Ovary (tissue), 7 donors: ENCODE measurements at regions not wholly inside any gene's neighbourhood (a gene's known extent, or its start where the extent isn't known, plus 50 kb on each side); places are given as distances from the start of the nearest gene placed in this dataset.

Experiments
- DNase-seq, 5 donors: peaks; one replicate each; pipeline ENCODE4 v3.0.0-alpha.2; 2019 to 2020
- H3K27ac ChIP-seq, 2 donors: fragments of 200-600 bp; one replicate each; pipeline versions ENCODE4 v1.5.1 to v1.8.0; 2019 to 2022
- H3K27me3 ChIP-seq: fragments of 200-600 bp; one replicate; pipeline ENCODE4 v1.8.0; 2022
- H3K36me3 ChIP-seq: fragments of 200-600 bp; sonication (generic); one replicate; pipeline ENCODE4 v1.5.1; 2019
- H3K4me1 ChIP-seq: one replicate; pipeline ENCODE4 v1.8.1; 2013; ENCODE audit warnings: mild to moderate bottlenecking, moderate library complexity; ENCODE audit not compliant: insufficient read depth
- H3K4me3 ChIP-seq: fragments of 200-600 bp; sonication (generic); one replicate; pipeline ENCODE4 v1.5.1; 2017
- H3K9me3 ChIP-seq, 2 donors: fragments of 200-600 bp in 1 of 2; sonication (generic) in 1 of 2; one replicate each; pipeline versions ENCODE4 v1.5.1 to v1.8.1; 2013 to 2019; ENCODE audit warnings: mild to moderate bottlenecking in 1 of 2, moderate library complexity in 1 of 2
- EP300 ChIP-seq: sonication (generic); formaldehyde crosslinking; IDR thresholded peaks from one replicate; pipeline ENCODE4 v1.6.1; 2017; ENCODE audit warnings: antibody characterized with exemption
- POLR2A ChIP-seq: fragments of 450-650 bp; IDR thresholded peaks from one replicate; pipeline ENCODE4 v1.6.1; 2017; ENCODE audit warnings: antibody characterized with exemption, mild to moderate bottlenecking, moderate library complexity
- WGBS, 3 donors: extraction: QIAGEN DNeasy Blood & Tissue Kit in 1 of 3; methylation state at CpG; one replicate each; pipeline versions ENCODE4 v1.1.5 to v1.1.7; 2013 to 2017; 5-methylcytosine and 5-hydroxymethylcytosine counted together
- intact Hi-C, 4 donors: fragments of 100-400 bp; cut with DNase I; formaldehyde crosslinking; loops; one replicate each; pipeline versions ENCODE4 v1.11.0 to v1.15.1; 2022 to 2023
- TF ChIP-seq, protein P1 (sequence below), 3 donors: fragments of 450-650 bp in 2 of 3; fragments of 200-600 bp in 1 of 3; IDR thresholded peaks; one replicate each; pipeline versions ENCODE4 v1.5.1 to v1.8.0; 2016 to 2022; ENCODE audit warnings: antibody characterized with exemption in 3 of 3, mild to moderate bottlenecking in 1 of 3
- donor health status: DM: no; HTN: no; CAD: no; lungs with moderate emphysema.
- donor health status: DM: no; HTN: no; CAD: no.
- donor health status: Bipolar disorder and iron deficiency.
- donor health status: DM: no; HTN: no; CAD: no.
- donor health status: DM: yes; HTN: yes; CAD: no.

DNA sequence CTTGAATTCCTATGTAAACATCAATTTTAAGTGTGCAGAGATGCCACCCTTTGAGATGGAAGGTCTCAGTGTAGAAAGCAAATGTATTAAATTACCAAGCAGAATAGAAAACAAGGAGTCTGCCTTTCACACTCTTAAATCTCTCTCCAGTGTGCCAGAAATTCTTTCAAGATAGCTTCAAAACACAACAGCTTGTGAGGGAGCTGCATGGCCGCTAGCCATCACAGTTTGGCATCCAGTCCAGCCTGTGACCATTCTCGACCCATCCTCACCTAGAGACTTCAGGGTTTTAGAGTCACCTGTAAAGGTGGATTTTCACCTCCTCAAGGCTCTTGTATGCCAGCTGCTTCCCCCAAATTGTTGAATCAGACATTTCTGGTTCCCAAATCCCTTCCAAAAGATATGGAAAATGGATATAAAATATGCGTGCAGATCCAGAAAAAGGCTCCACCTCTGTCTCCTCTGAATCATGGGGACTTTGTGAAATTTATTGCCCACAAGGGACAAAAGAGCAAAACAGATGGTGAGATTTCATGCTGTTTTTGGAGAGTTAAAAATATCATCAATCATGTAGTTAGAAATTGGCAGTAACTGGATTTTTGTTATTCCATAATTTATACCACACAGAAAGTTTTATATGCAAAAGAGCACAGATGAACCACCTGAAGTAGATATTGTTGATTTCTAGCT, 114.2 kb upstream of the THRB start:
- 5 to 11% (median 6%) methylated on average over 3 of the region's 3 CpGs for WGBS, 3 donors
- Histone ChIP-seq H3K27ac (no peak overlapping the region), H3K4me3 (no peak overlapping the region), H3K4me1 (no peaks in the 10 kb centered on the region), H3K27me3 (no peaks in the 10 kb centered on the region), H3K9me3 (no peaks in the 10 kb centered on the region), H3K36me3 (no peaks in the 10 kb centered on the region)
- DNase-seq = no peak
- TF ChIP-seq EP300 = no peak
- TF ChIP-seq, protein P1, sequence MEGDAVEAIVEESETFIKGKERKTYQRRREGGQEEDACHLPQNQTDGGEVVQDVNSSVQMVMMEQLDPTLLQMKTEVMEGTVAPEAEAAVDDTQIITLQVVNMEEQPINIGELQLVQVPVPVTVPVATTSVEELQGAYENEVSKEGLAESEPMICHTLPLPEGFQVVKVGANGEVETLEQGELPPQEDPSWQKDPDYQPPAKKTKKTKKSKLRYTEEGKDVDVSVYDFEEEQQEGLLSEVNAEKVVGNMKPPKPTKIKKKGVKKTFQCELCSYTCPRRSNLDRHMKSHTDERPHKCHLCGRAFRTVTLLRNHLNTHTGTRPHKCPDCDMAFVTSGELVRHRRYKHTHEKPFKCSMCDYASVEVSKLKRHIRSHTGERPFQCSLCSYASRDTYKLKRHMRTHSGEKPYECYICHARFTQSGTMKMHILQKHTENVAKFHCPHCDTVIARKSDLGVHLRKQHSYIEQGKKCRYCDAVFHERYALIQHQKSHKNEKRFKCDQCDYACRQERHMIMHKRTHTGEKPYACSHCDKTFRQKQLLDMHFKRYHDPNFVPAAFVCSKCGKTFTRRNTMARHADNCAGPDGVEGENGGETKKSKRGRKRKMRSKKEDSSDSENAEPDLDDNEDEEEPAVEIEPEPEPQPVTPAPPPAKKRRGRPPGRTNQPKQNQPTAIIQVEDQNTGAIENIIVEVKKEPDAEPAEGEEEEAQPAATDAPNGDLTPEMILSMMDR (IDR thresholded peaks at IDR 0.05) = no peak
- no peak for TF ChIP-seq POLR2A
- intact Hi-C loops = no loop called here

DNA sequence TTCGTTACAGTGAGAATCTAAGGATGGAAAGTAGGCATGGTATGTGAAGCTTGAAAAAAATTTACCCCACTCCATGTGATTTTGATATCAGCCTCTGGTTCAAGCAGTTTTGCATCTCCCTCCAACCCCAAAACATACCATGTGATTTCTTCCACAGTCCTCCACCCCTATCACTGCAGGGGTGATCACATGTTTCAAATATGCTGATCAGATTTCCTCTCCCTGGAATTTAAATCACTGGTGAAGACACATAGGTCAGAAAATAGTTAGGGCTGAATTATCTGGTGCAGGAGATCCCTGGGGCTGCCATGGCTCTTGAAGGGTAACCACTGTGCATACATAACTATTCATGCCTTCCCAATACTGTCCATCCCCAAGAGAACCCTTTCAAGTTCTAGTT, 119.7 kb upstream of the THRB start:
- intact Hi-C loops = no loop called here
- no peak for TF ChIP-seq POLR2A
- TF ChIP-seq, protein P1 (IDR thresholded peaks at IDR 0.05) = no peak
- no peak for TF ChIP-seq EP300

DNA sequence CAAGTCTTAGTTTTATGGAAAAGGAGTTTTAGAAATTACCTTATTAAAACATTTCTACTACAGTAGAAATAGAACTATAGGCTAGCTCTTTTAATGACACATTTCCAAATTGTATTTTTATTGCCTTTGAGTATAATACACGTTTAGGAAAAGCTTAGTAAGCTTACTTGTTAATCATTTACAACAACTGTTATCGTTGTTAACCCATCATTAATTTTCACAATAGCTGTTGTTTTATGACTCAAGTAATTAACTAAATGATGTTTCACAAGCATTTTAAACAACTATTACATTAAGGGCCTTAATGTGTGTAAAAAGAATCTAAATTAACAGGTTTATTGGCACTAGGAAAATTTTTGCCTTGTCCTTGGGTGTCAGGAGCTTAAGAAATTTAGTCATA, 120.5 kb upstream of the THRB start:
- Histone ChIP-seq H3K4me1 (no peaks in the 10 kb centered on the region), H3K36me3 (no peaks in the 10 kb centered on the region), H3K27me3 (no peaks in the 10 kb centered on the region), H3K4me3 (no peak overlapping the region), H3K9me3 (no peaks in the 10 kb centered on the region), H3K27ac (no peak overlapping the region)
- intact Hi-C loops = no loop called here
- 61 to 64% (median 62%) methylated on average over 2 of the region's 2 CpGs for WGBS, 3 donors
- DNase-seq = no peak
- TF ChIP-seq, protein P1 (IDR thresholded peaks at IDR 0.05) = no peak
- TF ChIP-seq EP300 (no peak), POLR2A (no peak)

More for the DNA sequence above, 119.7 kb upstream of the THRB start:
- WGBS, 3 donors = 68 to 86% (median 85%) methylated on average over 1 of the region's 1 CpG
- H3K27me3 ChIP-seq = no peaks in the 10 kb centered on the region
- H3K4me3 ChIP-seq = no peak overlapping the region
- H3K9me3 ChIP-seq = no peaks in the 10 kb centered on the region
- no peaks in the 10 kb centered on the region for H3K36me3 ChIP-seq
- H3K27ac ChIP-seq = no peak overlapping the region
- DNase-seq = no peak
- H3K4me1 ChIP-seq = no peaks in the 10 kb centered on the region

DNA sequence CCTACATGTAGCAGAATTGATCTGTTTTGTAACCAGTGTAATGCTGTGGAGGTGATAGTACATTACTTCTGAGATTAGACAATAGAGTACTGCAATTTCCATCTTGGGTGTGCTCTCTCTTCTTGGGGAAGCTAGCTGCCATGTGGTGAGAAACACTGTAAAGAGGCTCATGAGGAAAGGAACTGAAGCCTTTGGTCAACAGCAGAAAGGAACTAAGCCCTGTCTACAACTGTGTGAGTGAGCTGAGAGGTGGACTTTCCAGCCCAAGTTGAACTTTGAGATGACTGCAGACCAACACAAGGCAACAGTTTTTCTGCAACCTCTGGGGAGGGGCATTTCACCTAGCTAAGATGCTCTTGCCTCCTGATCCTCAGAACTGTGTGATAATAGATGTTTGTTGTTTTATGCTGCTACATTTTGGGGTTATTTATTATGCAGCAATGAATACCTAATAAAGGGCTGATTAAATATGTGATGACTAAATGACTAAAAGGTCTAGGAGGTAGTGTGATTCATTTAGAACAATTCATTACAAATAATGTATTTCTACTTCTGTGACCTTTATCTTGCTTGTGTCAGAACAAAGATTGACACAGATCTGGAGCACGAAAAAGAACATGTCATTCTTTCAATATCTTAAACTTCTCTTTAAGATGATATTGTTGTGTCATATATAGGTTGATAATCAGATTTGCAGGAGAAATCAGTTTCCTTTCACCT, 121.6 kb upstream of the THRB start:
- WGBS, 3 donors = 90 to 94% (median 93%) methylated on average over 1 of the region's 1 CpG
- Histone ChIP-seq H3K27me3 (no peaks in the 10 kb centered on the region), H3K4me3 (no peak overlapping the region), H3K4me1 (no peaks in the 10 kb centered on the region), H3K36me3 (no peaks in the 10 kb centered on the region), H3K9me3 (no peaks in the 10 kb centered on the region), H3K27ac (no peak overlapping the region)
- intact Hi-C loops = no loop called here
- DNase-seq = no peak
- no peak for TF ChIP-seq EP300

DNA sequence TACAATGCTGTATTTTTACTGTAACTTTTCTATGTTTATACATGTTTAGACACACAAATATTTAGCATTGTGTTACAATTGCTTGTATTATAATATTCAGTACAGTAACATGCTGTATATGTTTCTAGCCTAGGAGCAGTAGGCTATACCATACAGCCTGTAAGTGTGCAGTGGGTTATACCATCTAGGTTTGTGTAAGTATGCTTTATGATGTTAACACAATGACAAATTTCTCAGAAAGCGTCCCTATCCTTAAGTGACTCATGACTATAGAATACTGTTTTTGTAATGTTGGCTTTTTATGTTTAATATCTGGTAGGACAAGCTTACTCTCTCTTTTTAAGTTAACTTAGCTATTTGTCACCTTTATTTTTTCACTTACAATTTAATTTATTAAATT, 127.5 kb upstream of the THRB start:
- intact Hi-C loops = no loop called here

More for the DNA sequence above, 127.5 kb upstream of the THRB start:
- WGBS, 3 donors = 90 to 91% (median 91%) methylated on average over 1 of the region's 1 CpG
- no peaks in the 10 kb centered on the region for H3K9me3 ChIP-seq
- no peaks in the 10 kb centered on the region for H3K36me3 ChIP-seq
- H3K4me3 ChIP-seq = no peak overlapping the region
- H3K27ac ChIP-seq = no peak overlapping the region
- no peaks in the 10 kb centered on the region for H3K27me3 ChIP-seq
- H3K4me1 ChIP-seq = no peaks in the 10 kb centered on the region
- TF ChIP-seq POLR2A (no peak), EP300 (no peak)
- TF ChIP-seq, protein P1 (IDR thresholded peaks at IDR 0.05) = no peak
- DNase-seq = no peak
